ENCODE measurements at regions not wholly inside any gene's neighbourhood (a gene's known extent, or its start where the extent isn't known, plus 50 kb on each side); places are given as distances from the start of the nearest gene placed in this dataset.
A peak's percentile ranks its signal among the peaks of the same experiment; 100 is the strongest.

DNA sequence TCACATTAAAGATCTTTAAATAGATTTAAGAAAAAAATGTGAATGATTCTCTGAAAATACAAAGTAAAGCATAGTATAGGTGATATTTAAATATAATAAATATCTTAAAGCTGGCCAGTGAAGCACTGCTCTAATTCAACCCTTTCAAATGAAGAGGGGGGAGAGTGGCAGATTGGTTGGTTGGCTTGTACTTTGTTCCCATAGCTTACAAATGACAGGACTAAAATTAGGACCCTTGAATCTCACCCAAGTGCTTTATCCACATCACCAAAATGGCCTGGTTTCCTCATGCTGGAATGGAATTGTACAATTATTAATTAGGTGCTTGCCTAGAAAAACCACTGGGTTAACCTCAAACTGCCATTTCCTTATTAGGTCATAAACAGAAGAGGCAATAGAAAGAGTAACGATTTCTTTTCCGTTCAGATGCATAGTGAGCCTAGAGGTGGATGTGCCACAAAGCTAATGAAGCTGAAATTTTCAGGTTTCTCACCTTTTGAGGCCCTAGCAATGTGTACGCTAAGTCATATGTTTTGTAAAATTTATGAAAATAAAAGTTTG is 354.5 kb upstream of the CDH6 start:
- DNase-seq: no peak

- DNase-seq: no peak
Measured at GRCh38 chr5:30832519-30832918, 361.0 kb upstream of the CDH6 start.

- no peak for DNase-seq
Measured at GRCh38 chr5:30831605-30832004, 361.9 kb upstream of the CDH6 start.

DNA sequence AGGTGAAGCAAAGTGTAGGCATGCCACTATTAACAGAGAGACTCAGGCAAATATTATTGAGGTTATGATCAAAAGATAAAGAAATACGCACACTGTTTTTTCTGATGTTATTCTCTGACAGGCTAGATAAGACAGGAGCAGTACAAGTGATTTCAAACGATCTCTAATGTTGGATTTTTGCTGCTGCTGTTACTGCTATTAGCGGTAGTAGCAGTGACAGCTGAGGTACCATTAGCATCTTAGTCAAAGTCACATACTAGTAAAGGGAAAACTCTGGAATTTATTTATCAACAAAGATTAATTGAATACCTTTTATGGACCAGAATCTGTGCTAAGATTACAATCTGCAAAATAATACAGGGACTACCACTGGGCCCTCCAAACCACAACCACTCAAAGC is 362.4 kb upstream of the CDH6 start:
- no peak for DNase-seq

DNA sequence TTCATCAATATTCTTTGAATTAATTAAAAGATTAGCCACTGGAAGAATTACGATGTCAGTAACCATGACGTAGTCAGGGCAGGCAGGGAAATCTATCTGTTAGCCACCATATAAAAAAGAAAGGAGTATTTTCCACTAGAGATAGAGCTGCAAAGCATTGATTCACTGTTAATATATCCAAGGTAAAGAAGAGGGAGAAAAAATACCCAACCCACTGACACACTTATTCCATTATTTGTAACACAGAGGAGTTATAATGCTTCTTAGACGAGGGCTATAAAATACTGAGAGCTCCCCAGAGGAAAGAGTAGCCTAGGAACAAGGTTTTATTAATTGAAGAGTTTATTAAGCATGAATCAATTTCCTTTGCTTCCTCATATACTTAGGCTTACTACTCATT is 382.2 kb upstream of the CDH6 start:
- DNase-seq: no peak

DNA sequence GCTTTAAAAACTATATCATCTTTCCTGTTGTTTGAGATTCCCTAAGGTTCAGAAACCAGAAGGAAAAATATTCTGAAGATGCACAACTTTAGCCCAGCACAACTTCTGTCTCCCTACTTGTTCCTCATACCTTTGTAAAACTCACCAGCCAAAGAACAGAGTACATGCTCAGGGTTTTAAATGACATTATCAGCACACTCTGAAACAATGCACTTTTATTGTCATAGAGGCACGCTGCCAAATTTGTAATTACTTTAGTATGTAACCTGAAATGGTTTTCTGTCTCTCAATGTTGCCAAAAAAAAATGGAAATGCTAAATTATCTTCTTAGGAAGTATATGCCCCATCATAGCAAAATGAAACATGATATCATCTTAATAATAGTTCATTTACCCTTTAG is 383.6 kb upstream of the CDH6 start:
- DNase-seq: no peak

DNA sequence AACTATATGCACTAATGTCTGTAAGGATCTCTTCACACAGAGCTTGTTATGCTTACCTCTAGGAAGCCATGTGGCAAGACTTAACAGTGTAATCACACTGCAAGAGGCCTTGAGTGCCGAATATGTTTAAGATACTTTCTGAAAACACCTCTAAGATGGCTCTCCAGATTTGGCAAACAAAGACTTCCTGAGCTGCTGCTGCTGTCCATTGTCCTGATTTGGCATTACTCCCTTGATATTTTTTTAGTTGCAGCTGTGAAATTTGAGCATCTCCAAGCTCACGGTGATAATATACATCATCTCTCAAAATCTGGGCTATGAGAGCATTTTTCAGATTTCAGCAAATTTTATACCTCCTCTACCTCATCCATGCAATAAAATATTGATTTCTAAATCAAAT is 384.5 kb upstream of the CDH6 start:
- peak; percentile 3 for DNase-seq

- DNase-seq: no peak
Measured at GRCh38 chr5:30804739-30805505, 388.6 kb upstream of the CDH6 start.

DNA sequence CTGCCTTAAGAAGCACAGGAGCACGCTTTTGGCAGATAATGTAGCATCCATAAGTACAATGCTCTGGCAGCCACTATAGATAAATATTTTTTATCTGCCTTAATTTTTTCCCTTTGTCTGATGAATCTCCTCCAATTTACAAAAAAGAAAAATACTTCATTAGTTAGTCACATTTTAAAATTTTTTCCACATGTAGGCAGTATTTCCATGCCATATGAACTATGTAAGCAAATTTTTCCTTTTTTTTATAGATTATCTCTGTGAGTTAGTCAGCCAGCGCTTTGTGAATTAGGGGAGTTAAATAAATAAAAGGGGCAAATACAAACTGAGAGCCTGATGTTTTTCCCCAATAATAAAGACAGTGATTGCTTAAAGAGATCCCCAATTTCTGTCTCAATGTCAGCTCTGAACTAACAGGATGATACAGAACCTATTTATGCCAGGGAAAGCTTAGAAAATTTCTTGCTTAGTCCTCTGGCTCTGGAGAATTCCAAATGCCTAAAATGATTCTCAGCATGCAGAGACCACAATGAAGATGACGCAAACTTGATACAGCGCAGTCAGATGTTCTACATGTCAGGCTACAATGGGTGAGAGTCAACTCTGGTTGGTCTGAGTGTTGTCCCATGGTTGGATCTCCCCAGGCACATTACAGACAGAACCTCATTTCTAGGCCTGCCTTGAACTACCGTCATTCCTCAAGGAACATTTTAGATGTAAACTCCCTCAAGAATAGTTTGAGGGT is 390.4 kb upstream of the CDH6 start:
- DNase-seq: no peak

- DNase-seq: no peak
Measured at GRCh38 chr5:30781643-30782042, 411.8 kb upstream of the CDH6 start.

- DNase-seq: no peak
Measured at GRCh38 chr5:30768056-30768690, 425.3 kb upstream of the CDH6 start.

- DNase-seq: no peak
Measured at GRCh38 chr5:30765706-30766105, 427.8 kb upstream of the CDH6 start.

DNA sequence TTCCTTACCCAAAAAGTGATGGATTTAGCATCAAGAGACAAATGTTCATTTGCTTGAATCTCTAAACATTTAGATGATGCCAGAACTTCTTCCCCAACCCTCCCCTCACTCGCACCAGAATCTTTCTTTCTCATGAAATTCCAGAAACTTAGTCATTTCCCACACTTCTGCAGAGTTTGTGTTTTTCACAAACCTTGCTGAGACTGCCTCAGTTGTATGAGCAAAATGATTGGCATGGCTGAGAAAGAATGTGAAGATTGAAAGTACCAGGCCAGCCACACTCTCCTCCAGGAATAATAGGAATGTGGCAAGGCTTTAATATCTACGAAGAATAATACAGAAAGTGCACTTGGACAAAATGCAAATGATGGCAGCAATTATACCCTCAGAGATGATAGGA is 428.3 kb upstream of the CDH6 start:
- no peak for DNase-seq

DNA sequence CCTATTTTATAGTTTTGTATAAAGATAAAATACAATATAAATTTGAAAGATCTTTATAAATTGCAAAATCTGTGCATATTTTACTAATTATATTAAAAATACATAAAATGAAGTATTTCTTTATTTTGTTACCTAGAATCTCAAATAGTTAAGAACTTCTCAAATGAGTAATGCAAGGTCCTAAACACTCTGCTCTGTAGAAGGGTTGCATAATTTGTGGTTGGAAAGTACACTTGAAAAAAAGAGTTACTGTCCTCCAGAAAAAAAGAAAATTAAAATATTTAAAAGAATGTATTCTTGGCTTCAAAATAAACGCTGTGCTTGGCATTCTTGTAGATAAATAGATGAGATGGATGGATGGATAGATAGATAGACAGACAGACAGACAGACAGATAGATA is 428.8 kb upstream of the CDH6 start:
- no peak for DNase-seq

GRCh38 chr5:30759731-30760130 is 433.8 kb upstream of the CDH6 start:
- no peak for DNase-seq

- no peak for DNase-seq
Measured at GRCh38 chr5:30752015-30752414, 441.5 kb upstream of the CDH6 start.

DNA sequence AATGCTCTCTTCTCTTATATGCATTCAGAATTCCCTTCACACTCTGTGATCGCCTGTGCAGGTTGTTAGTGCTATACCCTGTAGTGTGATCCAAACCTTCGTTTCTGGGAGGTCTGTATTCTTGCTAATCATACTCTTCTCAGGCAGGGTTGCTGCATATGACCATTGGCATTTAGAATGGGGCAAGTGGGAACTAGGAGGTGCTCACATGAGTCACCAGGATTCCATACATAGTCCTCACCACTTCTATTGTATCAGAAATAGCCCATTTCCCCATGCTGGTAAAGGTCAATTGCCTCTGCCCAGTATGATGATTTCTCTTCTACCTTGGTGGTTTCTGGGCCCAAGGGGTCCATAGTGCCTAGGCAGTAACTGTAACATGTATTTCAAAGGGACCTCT is 443.5 kb upstream of the CDH6 start:
- no peak for DNase-seq

- no peak for DNase-seq
Measured at GRCh38 chr5:30747412-30747811, 446.1 kb upstream of the CDH6 start.

DNA sequence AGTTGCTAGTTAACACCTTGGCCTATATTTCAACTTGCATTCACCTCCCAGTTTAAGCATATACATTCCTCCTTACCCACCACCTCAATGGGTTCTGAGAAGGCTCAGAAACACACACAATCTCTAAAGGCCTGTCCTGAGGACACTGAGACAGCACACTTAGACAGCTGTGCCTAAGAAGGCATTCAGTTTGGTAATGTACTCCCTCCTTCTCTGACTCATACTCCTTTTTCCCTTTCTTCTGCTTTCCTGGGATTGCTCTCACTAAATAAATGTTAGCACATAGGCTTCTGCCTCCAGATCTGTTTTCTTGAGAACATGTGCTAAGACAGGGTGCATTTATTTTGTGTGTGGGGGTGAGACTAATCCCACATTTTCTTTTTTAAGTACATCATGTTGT is 456.8 kb upstream of the CDH6 start:
- DNase-seq: no peak

GRCh38 chr5:30734118-30734517 is 459.4 kb upstream of the CDH6 start:
- DNase-seq: no peak

- DNase-seq: peak; percentile 8
Measured at GRCh38 chr5:30725073-30725472, 468.4 kb upstream of the CDH6 start.

GRCh38 chr5:30698217-30698616 is 495.3 kb upstream of the CDH6 start:
- DNase-seq: no peak

DNA sequence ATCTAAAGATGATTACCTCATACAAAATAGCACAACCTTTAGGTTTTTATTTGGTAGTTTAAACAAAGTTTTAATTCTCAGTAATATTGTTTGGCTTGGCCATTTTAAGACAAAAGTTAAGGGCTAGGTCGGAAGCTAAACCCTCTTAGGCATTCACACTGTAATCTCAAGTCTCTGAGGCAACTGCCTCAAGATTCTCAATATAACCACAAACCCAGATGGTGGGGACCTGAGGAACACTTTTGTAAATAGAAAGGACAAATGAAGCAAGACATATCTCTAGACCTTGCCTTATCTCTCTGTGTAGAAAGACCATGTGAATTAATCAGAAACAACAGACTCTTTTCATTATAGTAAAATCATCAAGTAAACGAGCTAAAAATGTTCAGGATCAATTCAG is 500.2 kb upstream of the CDH6 start:
- peak; percentile 59 for DNase-seq

DNA sequence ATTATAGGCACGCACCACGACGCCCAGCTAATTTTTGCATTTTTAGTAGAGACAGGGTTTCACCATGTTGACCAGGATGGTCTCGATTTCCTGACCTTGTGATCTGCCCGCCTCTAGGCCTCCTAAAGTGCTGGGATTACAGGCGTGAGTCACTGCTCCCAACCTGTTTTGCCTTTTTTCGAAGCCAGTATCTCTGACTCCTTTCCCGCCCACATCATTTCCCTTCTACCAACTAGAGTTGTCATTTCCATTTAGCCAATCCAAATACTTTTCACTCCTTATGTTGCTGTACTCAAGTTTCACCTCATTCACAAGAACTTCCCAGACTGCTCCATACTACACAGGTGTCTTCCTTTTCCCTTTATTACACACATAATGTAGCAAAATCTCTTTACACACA is 502.6 kb upstream of the CDH6 start:
- DNase-seq: no peak
